Amygdala (tissue), 56 donors: ENCODE measurements at regions not wholly inside any gene's neighbourhood (a gene's known extent, or its start where the extent isn't known, plus 50 kb on each side); places are given as distances from the start of the nearest gene placed in this dataset.

Source experiments
- DNase-seq, 56 donors: peaks; one replicate each; lab custom pipeline; 2025; lab: John Stamatoyannopoulos, UW

GRCh38 chr20:50368386-50368785 lies 141.8 kb upstream of the PTPN1 start:
- no peak for DNase-seq

GRCh38 chr20:50368813-50369224 lies 141.4 kb upstream of the PTPN1 start:
- no peak for DNase-seq

GRCh38 chr20:50369225-50370035 lies 140.8 kb upstream of the PTPN1 start:
- DNase-seq = no peak

- no peak for DNase-seq
Observed at GRCh38 chr20:50370036-50370566, 140.1 kb upstream of the PTPN1 start.

GRCh38 chr20:50371878-50372769 lies 138.1 kb upstream of the PTPN1 start:
- no peak for DNase-seq

- DNase-seq = no peak
Observed at GRCh38 chr20:50372770-50373088, 137.5 kb upstream of the PTPN1 start.

- DNase-seq = no peak
Observed at GRCh38 chr20:50373674-50374286, 136.4 kb upstream of the PTPN1 start.

- DNase-seq = no peak
Observed at GRCh38 chr20:50374541-50375078, 135.6 kb upstream of the PTPN1 start.

- DNase-seq = no peak
Observed at GRCh38 chr20:50376179-50376887, 133.8 kb upstream of the PTPN1 start.

- no peak for DNase-seq
Observed at GRCh38 chr20:50376888-50377459, 133.2 kb upstream of the PTPN1 start.

- DNase-seq = no peak
Observed at GRCh38 chr20:50378170-50379000, 131.8 kb upstream of the PTPN1 start.

- DNase-seq = peak in 8 of 56 donors; percentile 8 to 30 (median 18)
Observed at GRCh38 chr20:50379049-50379990, 130.9 kb upstream of the PTPN1 start.

- DNase-seq = no peak
Observed at GRCh38 chr20:50379991-50380696, 130.0 kb upstream of the PTPN1 start.

GRCh38 chr20:50380697-50381040 lies 129.5 kb upstream of the PTPN1 start:
- peak in 2 of 56 donors; percentile 2 to 10 for DNase-seq

GRCh38 chr20:50381075-50381732 lies 129.0 kb upstream of the PTPN1 start:
- DNase-seq = no peak

GRCh38 chr20:50381771-50382593 lies 128.2 kb upstream of the PTPN1 start:
- DNase-seq = peak in 2 of 56 donors; percentile 18 to 28
